Globus pallidus (tissue), 1 donor: ENCODE measurements at regions not wholly inside any gene's neighbourhood (a gene's known extent, or its start where the extent isn't known, plus 50 kb on each side); places are given as distances from the start of the nearest gene placed in this dataset.
"Not testable (repeated sequence)": the region's sequence is repeated elsewhere in the genome, so short reads cannot be mapped to it uniquely, and the experiment has no call there.

Source experiments
- DNase-seq: peaks from one replicate; pipeline ENCODE4 v3.0.0-alpha.2; 2015; ENCODE audit warnings: low spot score

DNA sequence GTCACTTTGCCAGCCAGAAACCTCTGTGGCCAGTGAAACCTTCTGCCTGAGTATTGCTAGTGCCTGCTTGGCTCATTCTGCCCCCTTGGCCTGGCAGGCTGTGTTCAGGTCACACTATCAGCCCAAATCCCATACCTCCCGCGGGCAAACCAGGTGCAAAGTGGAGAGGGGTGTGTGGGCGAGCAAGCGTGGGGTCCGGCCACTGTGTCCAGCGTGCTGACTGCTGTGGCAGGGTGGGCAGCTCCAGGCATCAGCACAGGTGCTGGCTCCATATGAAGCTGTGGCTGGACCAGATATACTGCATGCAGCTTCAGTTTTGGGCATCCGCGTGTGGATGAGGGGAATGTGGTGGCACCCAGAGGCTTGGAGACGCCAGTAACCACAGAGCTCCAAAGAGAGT lies 576.5 kb upstream of the EDIL3 start:
- no peak for DNase-seq

DNA sequence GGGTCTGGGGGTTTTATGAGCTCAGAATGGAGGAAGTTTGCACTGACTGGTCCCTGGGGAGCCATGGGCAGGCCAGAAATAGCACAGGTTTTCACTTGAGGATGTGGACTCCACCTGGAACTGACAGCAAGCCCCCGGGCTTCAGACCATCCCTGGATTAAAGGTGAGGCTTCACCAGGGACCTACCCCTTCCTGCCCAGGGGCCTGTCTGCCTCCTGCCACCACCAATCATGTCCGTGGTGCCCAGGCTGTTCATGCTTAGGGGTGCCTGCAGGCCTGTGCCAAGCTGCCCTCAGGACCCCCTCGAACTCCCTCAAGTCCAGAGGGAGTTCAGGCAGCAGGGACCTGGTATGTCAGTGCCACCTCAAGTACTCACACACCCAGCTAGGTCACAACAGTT lies 577.2 kb upstream of the EDIL3 start:
- no peak for DNase-seq

- DNase-seq: no peak
Observed at GRCh38 chr5:84983093-84983492, 598.4 kb upstream of the EDIL3 start.

DNA sequence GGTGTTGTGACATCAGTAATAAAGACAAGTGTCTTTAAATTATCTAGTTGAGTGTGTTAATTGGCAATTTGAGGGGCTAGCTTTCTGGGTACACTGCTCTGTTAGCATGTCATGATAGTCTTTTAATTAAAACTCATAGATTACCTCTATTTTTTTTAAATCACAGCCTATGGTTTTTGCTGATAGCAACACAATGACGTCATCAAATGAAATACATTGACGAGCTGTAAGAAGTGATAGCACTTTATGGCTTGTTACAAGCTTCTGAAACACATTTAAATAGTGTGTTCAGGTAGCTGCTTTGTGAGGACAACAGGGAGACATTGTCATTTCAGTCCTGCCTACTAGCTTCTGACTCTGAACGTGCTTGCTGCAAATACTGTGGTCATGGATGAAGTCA lies 600.5 kb upstream of the EDIL3 start:
- no peak for DNase-seq

DNA sequence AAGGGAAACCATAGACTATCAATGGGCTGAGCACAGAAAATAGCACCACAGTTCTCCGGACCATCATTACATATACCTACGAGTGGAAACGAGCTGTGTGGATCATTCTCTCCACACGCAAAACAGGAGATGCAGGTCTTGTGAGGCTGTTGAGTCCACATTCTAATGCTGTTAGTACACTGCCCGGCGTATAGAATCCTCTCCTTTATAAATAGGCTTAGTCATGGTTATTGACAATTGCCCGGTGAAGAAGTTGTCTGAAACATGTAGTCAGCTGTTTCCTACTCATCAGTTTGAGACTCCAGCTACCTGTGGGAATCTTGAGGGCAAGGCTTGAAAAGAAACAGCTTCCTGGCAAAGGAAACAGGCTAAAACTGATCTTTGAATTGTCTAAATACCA lies 602.0 kb upstream of the EDIL3 start:
- no peak for DNase-seq

GRCh38 chr5:85000671-85001070 lies 616.0 kb upstream of the EDIL3 start:
- DNase-seq: no peak

DNA sequence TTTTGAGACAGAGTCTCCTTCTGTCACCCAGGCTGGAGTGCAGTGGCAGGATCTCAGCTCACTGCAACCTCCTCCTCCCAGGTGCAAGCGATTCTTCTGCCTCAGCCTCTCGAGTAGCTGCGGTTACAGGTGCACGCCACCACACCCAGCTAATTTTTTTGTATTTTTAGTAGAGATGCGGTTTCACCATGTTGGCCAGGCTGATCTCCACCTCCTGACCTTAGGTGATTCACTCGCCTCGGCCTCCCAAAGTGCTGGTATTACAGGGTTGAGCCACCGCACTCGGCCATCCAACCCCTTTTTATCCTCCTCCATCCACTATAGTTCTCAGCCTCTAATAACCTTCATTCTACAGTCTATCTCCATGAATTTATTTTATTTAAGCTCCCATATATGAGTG lies 617.3 kb upstream of the EDIL3 start:
- DNase-seq: not testable (repeated sequence)

DNA sequence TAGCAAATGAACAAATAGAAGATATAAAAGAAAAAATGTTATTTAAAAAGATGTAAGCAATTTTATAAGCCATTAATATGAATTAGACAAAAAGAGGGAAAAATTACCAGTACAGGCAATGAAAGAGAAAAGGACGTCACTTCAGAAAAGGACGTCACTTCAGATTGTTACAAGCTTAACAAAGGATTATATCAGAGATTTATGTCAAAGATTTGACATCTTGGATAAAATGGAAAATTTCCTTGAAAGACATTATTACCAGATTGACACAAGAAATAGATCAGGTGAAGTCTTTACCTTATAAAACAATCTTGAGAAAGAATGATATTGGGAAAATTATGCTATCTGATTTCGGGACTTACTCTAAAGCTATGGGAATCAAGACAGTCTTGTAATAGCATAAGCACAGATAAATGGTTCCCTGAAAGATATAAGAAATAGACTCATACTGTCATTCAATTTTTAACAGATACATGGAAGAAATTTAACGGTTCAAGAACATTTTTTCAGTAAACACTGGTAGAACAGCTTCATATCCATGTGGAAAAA lies 625.4 kb upstream of the EDIL3 start:
- no peak for DNase-seq

DNA sequence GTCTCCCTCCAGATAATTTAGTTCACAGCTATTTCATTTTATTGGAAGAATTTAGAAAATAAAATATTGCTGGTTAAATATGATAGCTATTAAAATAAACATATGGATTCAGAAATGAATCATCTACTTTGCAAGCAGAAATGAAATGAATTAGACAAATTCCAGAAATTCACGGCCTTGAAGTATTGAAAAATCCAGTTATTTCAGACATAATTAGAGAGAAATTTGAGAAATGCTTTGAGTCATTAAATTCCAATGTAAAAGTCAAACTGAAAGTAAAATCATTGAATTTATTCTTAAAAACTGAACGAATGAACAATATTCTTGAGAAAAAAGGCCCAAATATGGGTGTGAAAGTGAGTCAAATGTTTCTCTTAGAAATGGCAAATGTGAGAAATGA lies 632.6 kb upstream of the EDIL3 start:
- DNase-seq: no peak

DNA sequence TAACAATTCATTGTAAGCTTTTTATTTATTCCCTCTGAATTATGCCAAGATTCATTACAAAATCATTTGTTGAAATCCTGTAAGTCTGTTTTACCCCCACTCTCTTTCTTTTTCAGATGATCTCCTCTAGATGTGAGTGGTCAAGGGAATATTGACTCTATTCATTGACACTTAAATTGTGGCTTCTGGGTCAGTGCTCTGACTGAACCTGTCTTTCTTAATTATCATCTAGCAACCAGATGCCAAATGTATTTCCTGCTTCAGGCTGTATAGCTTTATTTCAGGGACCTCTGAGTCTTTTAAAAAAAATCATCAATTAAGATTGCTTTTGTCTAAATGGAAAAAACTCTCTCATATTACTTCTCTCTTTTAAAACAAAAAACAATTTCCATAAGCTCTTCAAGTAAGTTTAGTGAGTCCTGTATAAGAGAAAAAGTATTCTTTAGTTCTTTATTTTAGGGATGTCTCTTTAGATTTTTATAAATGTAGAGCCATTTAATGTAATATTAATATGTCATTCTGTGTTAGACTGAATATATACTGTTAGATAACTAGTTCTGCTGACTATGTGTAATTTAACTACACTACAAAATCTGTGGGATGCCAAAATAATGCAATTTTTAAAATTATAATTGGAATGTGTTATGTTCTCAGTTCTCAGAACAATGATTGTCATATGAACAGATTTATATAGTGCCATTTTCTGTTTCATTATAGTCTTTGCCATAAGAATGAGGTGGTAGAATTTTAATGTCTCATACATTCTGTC lies 645.8 kb upstream of the EDIL3 start:
- DNase-seq: no peak

- peak; percentile 60 for DNase-seq
Observed at GRCh38 chr5:85049020-85049419, 664.3 kb upstream of the EDIL3 start.

GRCh38 chr5:85052826-85053225 lies 668.1 kb upstream of the EDIL3 start:
- DNase-seq: no peak

GRCh38 chr5:85069659-85070640 lies 685.3 kb upstream of the EDIL3 start:
- DNase-seq: no peak

DNA sequence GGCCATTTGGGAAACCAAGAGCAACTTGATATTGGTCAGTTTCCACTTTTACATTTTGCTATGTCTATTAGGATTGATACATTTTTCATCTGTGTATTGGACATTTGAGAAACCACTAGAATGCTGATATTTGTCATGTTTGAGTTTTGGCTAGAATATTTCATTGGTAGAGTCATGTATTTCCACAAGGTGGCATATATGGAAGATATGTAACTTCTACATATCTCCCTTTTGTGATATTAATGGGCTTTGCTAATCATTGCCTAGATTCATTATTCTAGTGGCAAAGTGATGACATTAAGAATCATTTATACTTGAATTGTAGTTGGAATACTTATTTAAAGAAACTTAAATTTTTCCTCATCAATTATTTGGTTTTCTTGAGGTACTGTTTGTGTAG lies 692.9 kb upstream of the EDIL3 start:
- DNase-seq: no peak

DNA sequence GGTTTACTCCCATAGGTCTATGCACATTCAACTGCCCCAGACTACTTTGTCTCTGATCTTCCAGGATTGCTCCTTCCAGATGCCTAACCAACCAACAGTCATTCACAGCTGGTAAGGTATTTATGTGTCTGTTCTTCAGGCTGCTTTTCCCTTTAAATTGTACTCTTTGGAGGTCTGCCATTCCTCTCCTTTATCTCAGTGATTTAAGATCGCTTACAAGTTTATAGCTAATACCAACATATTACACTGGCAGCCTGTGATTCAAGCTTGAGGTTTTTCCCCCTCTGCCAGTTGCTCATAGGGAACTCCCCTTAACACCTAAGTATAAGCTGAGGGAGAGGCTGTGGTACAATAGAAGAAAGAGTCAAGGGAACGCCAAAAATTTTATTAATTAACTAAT lies 711.7 kb upstream of the EDIL3 start:
- DNase-seq: no peak

DNA sequence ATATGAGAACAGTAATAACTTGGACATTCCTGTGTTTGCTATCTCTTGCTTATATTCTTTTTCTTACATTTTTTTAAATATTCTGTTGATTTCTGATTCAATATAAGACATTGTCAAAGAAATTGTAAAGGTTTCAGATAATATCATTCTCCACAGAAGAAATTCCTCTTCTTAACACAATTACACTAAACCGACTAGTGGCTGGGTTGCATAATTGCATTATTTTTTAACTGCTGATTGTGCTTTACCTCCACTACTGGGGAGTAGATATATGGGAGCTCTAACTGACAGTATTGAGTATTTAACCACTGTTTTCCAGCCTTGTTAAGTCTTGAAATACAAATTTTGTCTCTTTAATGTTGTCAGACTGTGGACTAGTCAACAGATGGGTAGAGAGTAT lies 723.8 kb upstream of the EDIL3 start:
- no peak for DNase-seq

DNA sequence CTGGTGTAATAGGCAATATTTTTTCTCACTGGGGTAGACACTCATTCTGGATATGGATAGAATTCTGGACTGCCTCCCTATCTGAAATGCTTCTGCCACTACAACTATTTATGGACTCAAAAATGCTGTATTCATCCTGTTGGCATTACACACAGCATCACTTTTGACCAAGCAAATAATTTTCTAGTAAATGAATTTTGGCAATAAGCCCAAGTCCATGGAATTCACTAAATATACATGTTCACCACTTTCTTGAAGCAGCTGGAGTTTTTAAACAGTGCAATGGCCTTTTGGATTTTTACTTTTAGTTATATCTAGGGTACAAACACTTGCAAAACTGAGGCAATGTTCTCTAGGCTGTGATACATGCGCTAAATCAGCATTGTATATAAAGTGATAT lies 724.9 kb upstream of the EDIL3 start:
- DNase-seq: no peak

GRCh38 chr5:85132269-85132668 lies 747.6 kb upstream of the EDIL3 start:
- no peak for DNase-seq

GRCh38 chr5:85140471-85140870 lies 755.8 kb upstream of the EDIL3 start:
- DNase-seq: no peak

- no peak for DNase-seq
Observed at GRCh38 chr5:85143138-85143537, 758.5 kb upstream of the EDIL3 start.

DNA sequence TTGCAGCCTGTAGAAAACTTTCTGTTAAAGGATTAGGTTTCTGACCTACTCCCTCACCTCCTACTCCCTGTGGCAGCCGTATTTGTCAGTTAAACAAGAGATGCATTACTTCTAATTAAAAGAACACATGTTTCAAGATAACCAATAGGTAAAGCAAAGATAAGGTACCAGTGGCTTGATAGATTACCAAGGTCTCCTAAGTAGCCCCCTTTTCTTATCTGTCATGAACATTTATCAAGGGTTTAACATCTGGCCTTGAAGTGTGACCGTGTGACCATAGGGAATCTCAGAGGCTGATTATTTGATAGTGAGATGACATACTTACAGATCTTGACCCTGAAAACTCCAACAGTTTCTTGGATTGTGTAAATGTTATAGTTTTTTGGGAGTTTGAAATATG lies 764.0 kb upstream of the EDIL3 start:
- no peak for DNase-seq

GRCh38 chr5:85159395-85159794 lies 774.7 kb upstream of the EDIL3 start:
- no peak for DNase-seq

- DNase-seq: no peak
Observed at GRCh38 chr5:85168474-85168873, 783.8 kb upstream of the EDIL3 start.
